GM12892 (cell line): ENCODE measurements at regions not wholly inside any gene's neighbourhood (a gene's known extent, or its start where the extent isn't known, plus 50 kb on each side); places are given as distances from the start of the nearest gene placed in this dataset.
"Not testable (repeated sequence)": the region's sequence is repeated elsewhere in the genome, so short reads cannot be mapped to it uniquely, and the experiment has no call there.

Experiments used
- DNase-seq: peaks from one replicate; pipeline ENCODE4 v3.0.0; 2011; ENCODE audit not compliant: insufficient read length
- FAIRE-seq: peaks from 2 replicates; lab custom pipeline; 2011; peaks lifted over from hg19 to GRCh38; lab: Jason Lieb, UNC
- POLR2A ChIP-seq: IDR thresholded peaks from 2 replicates; pipeline ENCODE4 v1.6.1; 2011; ENCODE audit warnings: low read depth, low read length, control low read depth
- POLR2AphosphoS5 ChIP-seq: IDR thresholded peaks from 2 replicates; pipeline ENCODE4 v1.6.1; 2011; ENCODE audit warnings: low read depth, low read length, control low read depth
- TAF1 ChIP-seq: IDR thresholded peaks from 2 replicates; pipeline ENCODE4 v1.6.1; 2011; ENCODE audit warnings: low read depth, mild to moderate bottlenecking, control low read depth, low read length, borderline replicate concordance

DNA sequence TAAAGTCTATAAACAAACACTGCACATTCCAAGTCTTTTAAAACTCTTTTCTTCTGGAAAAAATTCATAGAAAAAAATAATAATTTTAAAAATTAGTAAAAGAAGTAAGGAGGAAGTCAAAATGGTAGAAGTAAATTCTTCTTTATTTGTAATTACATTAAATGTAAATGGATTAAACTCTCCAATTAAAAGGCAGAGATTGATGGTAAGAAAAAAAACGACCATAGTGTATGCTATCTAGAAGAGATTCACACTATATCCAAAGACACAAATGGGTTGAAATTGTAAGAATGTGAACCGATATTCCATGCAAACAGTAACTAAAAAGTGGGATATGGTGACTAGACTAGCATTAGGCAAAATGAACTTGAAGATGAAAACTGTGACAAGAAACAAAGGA lies 1196.1 kb upstream of the CDH2 start:
- TF ChIP-seq POLR2AphosphoS5, result no peak
- TF ChIP-seq POLR2A, result no peak
- no peak for TF ChIP-seq TAF1
- FAIRE-seq, result no peak
- DNase-seq, result no peak

DNA sequence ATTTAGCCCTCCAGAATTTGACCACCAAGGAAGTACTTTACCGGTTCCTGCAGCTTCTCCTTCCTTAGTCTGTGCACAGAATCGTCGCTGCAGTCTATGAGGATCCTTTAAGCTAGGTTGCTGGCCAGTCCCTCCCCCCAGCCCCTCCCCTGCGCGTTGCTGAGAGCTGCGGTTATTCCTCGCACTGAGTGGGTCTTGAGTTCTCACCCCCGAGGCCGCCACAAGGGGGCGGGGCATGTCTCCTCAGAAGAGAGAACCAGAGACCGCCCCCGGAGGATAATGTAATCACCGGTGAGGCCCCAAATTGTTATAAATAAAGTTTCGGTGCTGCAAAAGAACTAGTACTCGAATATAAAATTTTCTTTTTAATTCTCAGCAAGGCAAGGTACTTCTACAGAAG lies 1184.9 kb upstream of the CDH2 start:
- FAIRE-seq, result no peak
- DNase-seq, result no peak
- TF ChIP-seq POLR2AphosphoS5, result no peak
- TF ChIP-seq TAF1, result no peak
- no peak for TF ChIP-seq POLR2A

DNA sequence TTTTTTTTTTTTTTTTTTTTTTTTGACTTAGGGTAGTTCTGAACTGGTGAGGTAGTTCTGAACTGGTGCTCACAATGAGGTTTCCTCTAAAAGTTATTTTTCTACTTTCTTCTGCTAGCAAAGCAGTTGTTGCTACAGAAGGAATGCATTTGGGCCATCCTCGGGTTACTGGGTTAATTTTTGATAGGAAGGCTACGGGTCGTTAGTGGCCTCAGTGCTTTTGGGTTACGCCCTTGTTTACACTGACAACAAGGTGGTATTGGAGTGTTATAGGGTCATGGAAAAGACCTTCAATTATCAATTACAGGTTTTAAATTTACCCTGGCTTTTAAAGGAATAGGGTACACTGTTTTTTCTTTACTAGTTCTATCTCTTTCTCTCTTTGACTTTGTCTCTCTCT lies 1183.7 kb upstream of the CDH2 start:
- not testable (repeated sequence) for DNase-seq, FAIRE-seq

DNA sequence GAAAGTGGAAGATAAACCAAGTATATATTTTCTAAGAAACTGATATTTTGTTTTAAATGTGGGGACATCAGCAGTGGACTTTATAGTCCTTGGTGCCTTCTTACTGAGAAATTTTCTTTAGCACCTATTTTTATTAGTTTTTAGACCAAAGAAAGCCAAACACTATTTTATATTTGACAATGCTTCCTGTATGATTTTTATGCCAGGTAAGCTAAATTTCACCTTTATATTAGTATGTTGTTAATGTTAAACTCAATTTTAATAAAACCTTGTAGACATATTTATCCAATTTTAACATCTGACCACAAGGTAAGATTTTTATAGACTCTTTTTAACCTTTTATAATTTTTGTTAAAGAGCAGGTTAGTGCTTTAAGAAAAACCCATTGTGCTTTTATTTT lies 1182.3 kb upstream of the CDH2 start:
- DNase-seq, FAIRE-seq: not testable (repeated sequence)

GRCh38 chr18:29351171-29351570 lies 1174.2 kb upstream of the CDH2 start:
- DNase-seq (no peak), FAIRE-seq (no peak)
- TF ChIP-seq POLR2AphosphoS5, result no peak
- no peak for TF ChIP-seq POLR2A
- no peak for TF ChIP-seq TAF1

DNA sequence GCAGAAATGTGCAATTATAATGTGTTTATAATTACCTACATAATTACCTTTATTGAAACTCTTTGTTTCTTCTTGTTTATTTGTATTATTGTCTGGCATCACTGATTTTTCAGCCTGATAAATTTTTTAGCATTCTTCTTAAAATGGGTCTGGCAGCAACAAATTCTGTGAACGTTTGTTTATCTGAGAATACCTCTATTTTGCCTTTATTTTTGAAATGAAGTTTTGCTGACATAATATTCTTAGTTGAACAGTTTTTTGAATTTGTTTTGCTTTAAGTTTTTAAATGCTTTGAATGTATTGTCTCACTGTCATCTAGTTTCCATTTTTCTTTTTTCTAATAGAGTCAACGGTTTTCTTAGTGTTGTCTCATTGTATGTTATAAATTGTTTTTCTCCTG lies 1152.0 kb upstream of the CDH2 start:
- no peak for DNase-seq
- TF ChIP-seq POLR2A, result no peak
- no peak for TF ChIP-seq POLR2AphosphoS5
- TF ChIP-seq TAF1, result no peak
- no peak for FAIRE-seq

DNA sequence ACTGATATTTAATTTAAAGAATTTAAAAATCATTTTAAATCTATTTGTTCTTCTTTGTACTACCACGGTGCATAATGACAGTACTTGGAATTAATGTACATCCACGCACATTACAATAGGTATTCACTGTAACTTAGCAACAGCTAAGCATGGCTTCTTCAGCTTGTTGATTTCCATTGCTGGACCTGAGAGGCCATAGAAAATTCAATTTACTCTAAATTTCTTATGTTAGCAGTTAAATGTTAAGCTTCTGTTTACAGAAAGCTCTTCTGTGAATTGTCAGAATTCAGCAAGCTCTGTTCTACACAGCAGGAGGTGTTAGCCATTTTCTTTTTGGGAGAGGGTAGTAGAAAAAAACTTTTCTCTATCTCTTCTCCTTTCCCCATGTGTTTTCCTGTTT lies 1149.3 kb upstream of the CDH2 start:
- TF ChIP-seq TAF1, result no peak
- no peak for TF ChIP-seq POLR2AphosphoS5
- TF ChIP-seq POLR2A, result no peak
- FAIRE-seq (no peak), DNase-seq (no peak)

GRCh38 chr18:29321561-29321960 lies 1144.6 kb upstream of the CDH2 start:
- TF ChIP-seq POLR2AphosphoS5, result no peak
- DNase-seq (no peak), FAIRE-seq (no peak)

DNA sequence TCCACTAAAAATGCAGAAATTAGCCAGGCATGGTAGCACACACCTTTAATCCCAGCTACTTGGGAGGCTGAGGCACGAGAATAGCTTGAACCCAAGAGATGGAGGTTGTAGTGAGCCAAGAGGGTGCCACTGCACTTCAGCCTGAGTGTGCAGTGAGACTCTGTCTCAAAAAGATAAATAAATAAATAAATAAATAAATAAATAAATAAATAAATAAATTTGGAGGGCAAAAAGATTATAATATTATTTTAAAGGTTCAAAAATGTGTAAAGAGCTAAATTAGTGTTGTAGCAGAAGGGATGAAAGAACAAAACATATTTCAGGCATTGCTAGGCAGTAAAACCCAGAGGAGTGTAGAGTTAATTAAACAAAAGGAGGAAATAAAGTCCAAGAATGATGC lies 1136.4 kb upstream of the CDH2 start:
- no peak for FAIRE-seq
- TF ChIP-seq TAF1, result no peak
- no peak for TF ChIP-seq POLR2AphosphoS5
- TF ChIP-seq POLR2A, result no peak

DNA sequence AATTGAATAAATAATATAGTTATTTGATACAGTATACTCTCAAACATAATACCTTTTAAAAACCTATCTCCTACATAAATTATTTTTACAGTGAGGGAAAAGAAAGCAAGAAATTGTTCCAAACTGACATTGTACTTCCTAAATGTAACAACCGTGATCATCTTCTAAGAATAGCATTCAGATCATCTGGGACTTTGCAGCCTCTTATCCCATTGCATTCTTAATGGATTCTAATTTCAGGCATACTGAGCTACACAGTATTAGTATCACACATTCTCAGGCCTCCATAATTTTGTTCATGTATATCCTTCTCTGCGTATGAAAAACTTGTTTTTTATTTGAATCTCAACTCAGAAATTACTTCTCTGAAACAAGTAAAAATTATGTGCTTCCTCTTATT lies 1134.7 kb upstream of the CDH2 start:
- DNase-seq, result no peak
- no peak for TF ChIP-seq TAF1
- TF ChIP-seq POLR2A, result no peak
- no peak for TF ChIP-seq POLR2AphosphoS5
- FAIRE-seq, result no peak

More for the DNA sequence above, 1136.4 kb upstream of the CDH2 start:
- DNase-seq, result no peak

DNA sequence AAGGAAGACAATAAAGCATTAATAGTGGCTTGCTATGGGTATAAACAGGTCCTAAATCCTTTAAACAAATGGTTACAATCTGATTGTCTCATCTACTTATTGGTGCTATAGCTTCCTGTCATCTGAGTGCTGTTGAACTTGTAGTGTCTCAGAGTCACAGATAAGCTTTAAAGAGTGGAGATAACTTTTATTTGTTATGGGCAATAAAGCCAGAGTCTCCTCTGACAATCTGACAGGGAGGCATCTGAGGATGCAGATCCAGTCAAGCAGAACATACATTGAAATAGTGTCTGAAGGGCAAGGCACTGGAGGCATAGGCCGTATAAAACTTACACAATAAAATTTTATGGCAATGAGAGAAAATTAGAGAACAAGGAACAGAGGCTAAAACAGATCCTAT lies 1132.4 kb upstream of the CDH2 start:
- DNase-seq (no peak), FAIRE-seq (no peak)
- TF ChIP-seq TAF1, result no peak
- no peak for TF ChIP-seq POLR2AphosphoS5
- TF ChIP-seq POLR2A, result no peak

DNA sequence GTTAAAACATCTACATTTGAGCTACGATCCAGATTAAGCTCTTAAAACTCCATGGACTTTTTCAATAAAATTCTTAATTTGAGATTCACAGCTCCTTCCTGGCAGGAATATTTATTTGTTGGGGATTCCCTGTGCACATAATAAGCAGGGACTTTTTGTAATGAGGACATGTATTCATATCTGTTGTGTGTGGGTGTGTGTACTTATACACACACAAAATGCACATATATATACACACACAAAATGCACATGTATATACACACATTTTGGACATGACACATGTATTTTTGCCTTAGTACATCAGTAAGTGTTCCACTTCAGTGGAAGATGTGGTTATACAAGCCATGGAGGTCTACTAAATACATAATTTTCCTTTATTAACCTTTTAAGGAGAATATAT lies 1131.1 kb upstream of the CDH2 start:
- no peak for TF ChIP-seq POLR2A
- FAIRE-seq, result no peak
- no peak for DNase-seq

DNA sequence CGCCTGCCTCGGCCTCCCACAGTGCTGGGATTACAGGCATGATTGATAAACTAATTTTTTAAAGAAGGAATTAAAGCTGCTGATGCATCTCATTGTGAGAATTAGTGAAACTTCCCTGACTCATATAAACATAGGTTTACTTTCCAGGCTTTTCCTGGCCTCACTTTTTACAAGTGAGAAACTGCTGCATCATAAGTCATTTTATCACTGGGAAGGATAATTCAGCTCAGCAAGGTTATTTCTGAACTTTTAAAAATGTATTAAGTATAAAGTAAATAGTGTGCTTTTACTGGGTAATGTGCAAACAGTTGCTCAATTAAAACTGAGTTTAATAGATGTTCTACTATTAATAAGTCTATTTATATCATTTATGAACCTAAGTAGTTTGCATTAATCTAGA lies 1130.3 kb upstream of the CDH2 start:
- no peak for TF ChIP-seq TAF1
- DNase-seq, result no peak
- no peak for FAIRE-seq

DNA sequence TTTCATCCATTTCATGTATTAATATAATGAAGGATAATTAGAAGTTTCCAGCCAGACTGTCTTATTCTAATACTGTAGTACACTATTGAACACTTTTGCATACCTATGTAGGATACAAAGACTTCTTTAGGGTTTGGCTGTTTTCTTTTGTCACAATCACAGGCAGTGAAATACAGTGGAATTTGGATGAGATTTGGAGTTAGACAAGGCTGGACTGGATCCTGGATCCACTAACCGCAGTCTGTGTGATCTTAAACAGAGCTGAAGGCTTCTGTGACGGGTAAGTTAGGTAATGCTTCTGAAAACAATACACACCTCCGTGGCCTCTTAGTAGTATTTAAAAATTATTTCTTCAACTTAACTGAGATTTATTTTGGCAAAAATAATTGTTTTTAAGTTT lies 1128.6 kb upstream of the CDH2 start:
- FAIRE-seq, result no peak
- DNase-seq, result no peak
- TF ChIP-seq POLR2A (no peak), POLR2AphosphoS5 (no peak)
